ENCODE measurements at regions not wholly inside any gene's neighbourhood (a gene's known extent, or its start where the extent isn't known, plus 50 kb on each side); places are given as distances from the start of the nearest gene placed in this dataset.

- ATAC-seq = no peak
- TF ChIP-seq POU6F1 (CRISPR knock-in tag; IDR thresholded peaks at IDR 0.05; ENCODE audit: borderline replicate concordance, low read depth) (no peak), TSHZ2 (CRISPR knock-in tag; IDR thresholded peaks at IDR 0.05) (no peak), RARB (CRISPR knock-in tag; IDR thresholded peaks at IDR 0.05) (no peak), ARNTL (CRISPR knock-in tag; IDR thresholded peaks at IDR 0.05; ENCODE audit: borderline replicate concordance, low read depth) (no peak), ZFP30 (CRISPR knock-in tag; IDR thresholded peaks at IDR 0.05) (no peak), PATZ1 (CRISPR knock-in tag; IDR thresholded peaks at IDR 0.05; ENCODE audit: borderline replicate concordance) (no peak), TOX (CRISPR knock-in tag; IDR thresholded peaks at IDR 0.05; ENCODE audit: borderline replicate concordance) (no peak), ZNF565 (CRISPR knock-in tag; conservative IDR thresholded peaks at IDR 0.05; ENCODE audit: low read depth) (no peak), CREB5 (CRISPR knock-in tag; IDR thresholded peaks at IDR 0.05; ENCODE audit: low read depth) (no peak), CSRNP3 (CRISPR knock-in tag; IDR thresholded peaks at IDR 0.05) (no peak), ZNF8 (CRISPR knock-in tag; IDR thresholded peaks at IDR 0.05) (no peak), ZC3H10 (CRISPR knock-in tag; IDR thresholded peaks at IDR 0.05) (no peak)
These were observed 448.2 kb upstream of the SETBP1 start for GRCh38 chr18:44232500-44232899.

- ATAC-seq = peak; percentile 71
These were observed 442.2 kb upstream of the SETBP1 start for GRCh38 chr18:44238454-44238853.

GRCh38 chr18:44238911-44239310 lies 441.8 kb upstream of the SETBP1 start:
- TF ChIP-seq ZFP30 (CRISPR knock-in tag; IDR thresholded peaks at IDR 0.05) = no peak
- TF ChIP-seq ZNF565 (CRISPR knock-in tag; conservative IDR thresholded peaks at IDR 0.05; ENCODE audit: low read depth) = no peak
- no peak for TF ChIP-seq OSR1 (CRISPR knock-in tag; IDR thresholded peaks at IDR 0.05)
- TF ChIP-seq ISL1 (CRISPR knock-in tag; IDR thresholded peaks at IDR 0.05) = no peak
- no peak for TF ChIP-seq TOX (CRISPR knock-in tag; IDR thresholded peaks at IDR 0.05; ENCODE audit: borderline replicate concordance)
- TF ChIP-seq GLIS3 (CRISPR knock-in tag; IDR thresholded peaks at IDR 0.05) = no peak
- no peak for ATAC-seq

More at GRCh38 chr18:44238454-44238853, 442.2 kb upstream of the SETBP1 start:
- TF ChIP-seq ZNF565 (CRISPR knock-in tag; conservative IDR thresholded peaks at IDR 0.05; ENCODE audit: low read depth) (no peak), ZFP3 (CRISPR knock-in tag; IDR thresholded peaks at IDR 0.05) (no peak), ARNTL (CRISPR knock-in tag; IDR thresholded peaks at IDR 0.05; ENCODE audit: borderline replicate concordance, low read depth) (no peak), GLIS3 (CRISPR knock-in tag; IDR thresholded peaks at IDR 0.05) (no peak), ZFP30 (CRISPR knock-in tag; IDR thresholded peaks at IDR 0.05) (no peak), TOX (CRISPR knock-in tag; IDR thresholded peaks at IDR 0.05; ENCODE audit: borderline replicate concordance) (no peak), TCF4 (CRISPR knock-in tag; IDR thresholded peaks at IDR 0.05; ENCODE audit: borderline replicate concordance) (no peak), ZNF70 (CRISPR knock-in tag; IDR thresholded peaks at IDR 0.05) (no peak)

GRCh38 chr18:44241020-44241419 lies 439.7 kb upstream of the SETBP1 start:
- ATAC-seq = no peak
- TF ChIP-seq ZC3H10 (CRISPR knock-in tag; IDR thresholded peaks at IDR 0.05) (no peak), GLIS3 (CRISPR knock-in tag; IDR thresholded peaks at IDR 0.05) (no peak), PATZ1 (CRISPR knock-in tag; IDR thresholded peaks at IDR 0.05; ENCODE audit: borderline replicate concordance) (no peak), PPARA (CRISPR knock-in tag; IDR thresholded peaks at IDR 0.05; ENCODE audit: borderline replicate concordance) (no peak), ZNF8 (CRISPR knock-in tag; IDR thresholded peaks at IDR 0.05) (no peak), POU6F1 (CRISPR knock-in tag; IDR thresholded peaks at IDR 0.05; ENCODE audit: borderline replicate concordance, low read depth) (no peak), OSR1 (CRISPR knock-in tag; IDR thresholded peaks at IDR 0.05) (no peak), TCF4 (CRISPR knock-in tag; IDR thresholded peaks at IDR 0.05; ENCODE audit: borderline replicate concordance) (no peak), SNAI2 (CRISPR knock-in tag; IDR thresholded peaks at IDR 0.05) (no peak)

All from SK-N-SH treated with all-trans-retinoic acid at 6 μM for 48 hours (cell line).